HL-60 (cell line): ENCODE measurements at regions not wholly inside any gene's neighbourhood (a gene's known extent, or its start where the extent isn't known, plus 50 kb on each side); places are given as distances from the start of the nearest gene placed in this dataset.

ENCODE experiments used
- DNase-seq, 2 experiments: peaks; one replicate each; pipeline ENCODE4 v3.0.0-alpha.2; 2010 to 2020; ENCODE audit warnings: low read depth in 1 of 2, low spot score in 1 of 2
- H3K27ac ChIP-seq: fragments of 250-450 bp; sonication (Bioruptor Pico); replicated peaks from 2 replicates; pipeline ENCODE4 v1.5.1; 2020; ENCODE audit warnings: mild to moderate bottlenecking, moderate library complexity
- H3K27me3 ChIP-seq: fragments of 250-450 bp; sonication (Bioruptor Pico); 2 replicates; pipeline ENCODE4 v1.5.1; 2021; ENCODE audit warnings: mild to moderate bottlenecking, moderate library complexity; ENCODE audit not compliant: insufficient read depth, poor library complexity, severe bottlenecking
- H3K4me3 ChIP-seq: replicated peaks from 2 replicates; pipeline ENCODE4 v1.5.1; 2011; ENCODE audit warnings: mild to moderate bottlenecking, control low read depth, low read length; ENCODE audit not compliant: insufficient read depth
- GABPA ChIP-seq: IDR thresholded peaks from 2 replicates; pipeline ENCODE4 v1.6.1; 2012; ENCODE audit warnings: low read depth
- POLR2AphosphoS5 ChIP-seq: IDR thresholded peaks from 2 replicates; pipeline ENCODE4 v1.6.1; 2012; ENCODE audit warnings: low read depth
- SPI1 ChIP-seq: IDR thresholded peaks from 2 replicates; pipeline ENCODE4 v1.6.1; 2012; ENCODE audit warnings: low read depth, mild to moderate bottlenecking, borderline replicate concordance
- TF ChIP-seq, protein P1 (sequence below): IDR thresholded peaks from 2 replicates; pipeline ENCODE4 v1.6.1; 2012; ENCODE audit warnings: low read depth; ENCODE audit not compliant: insufficient replicate concordance
- TF ChIP-seq, protein P2 (sequence below): IDR thresholded peaks from one replicate; pipeline ENCODE4 v1.5.1; 2011; ENCODE audit warnings: low read length, control low read depth, inconsistent platforms; ENCODE audit not compliant: insufficient read depth

DNA sequence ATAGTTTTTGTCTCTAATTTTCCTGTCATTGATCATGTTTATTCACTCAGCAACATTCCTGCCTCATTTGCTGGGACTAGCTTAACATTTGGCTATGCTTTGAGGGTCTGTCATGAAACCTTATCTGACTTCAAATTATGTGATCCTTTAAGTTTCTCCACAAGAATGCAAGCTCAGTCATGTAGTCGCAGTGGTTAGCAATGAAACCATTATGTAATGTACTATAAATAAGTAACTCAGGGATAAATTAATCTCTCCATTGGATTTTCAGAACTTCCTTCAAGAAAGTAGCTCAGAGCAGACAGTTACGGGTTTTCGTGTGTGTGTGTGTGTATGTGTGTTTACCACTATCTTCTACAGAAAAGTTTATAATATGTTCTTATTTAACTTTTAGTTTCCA lies 993.6 kb downstream of the ADGRL3 start:
- Histone ChIP-seq H3K27ac (no peak overlapping the region), H3K27me3 (no peaks in the 10 kb centered on the region), H3K4me3 (no peak overlapping the region)
- DNase-seq, result no peak
- TF ChIP-seq, protein P1, sequence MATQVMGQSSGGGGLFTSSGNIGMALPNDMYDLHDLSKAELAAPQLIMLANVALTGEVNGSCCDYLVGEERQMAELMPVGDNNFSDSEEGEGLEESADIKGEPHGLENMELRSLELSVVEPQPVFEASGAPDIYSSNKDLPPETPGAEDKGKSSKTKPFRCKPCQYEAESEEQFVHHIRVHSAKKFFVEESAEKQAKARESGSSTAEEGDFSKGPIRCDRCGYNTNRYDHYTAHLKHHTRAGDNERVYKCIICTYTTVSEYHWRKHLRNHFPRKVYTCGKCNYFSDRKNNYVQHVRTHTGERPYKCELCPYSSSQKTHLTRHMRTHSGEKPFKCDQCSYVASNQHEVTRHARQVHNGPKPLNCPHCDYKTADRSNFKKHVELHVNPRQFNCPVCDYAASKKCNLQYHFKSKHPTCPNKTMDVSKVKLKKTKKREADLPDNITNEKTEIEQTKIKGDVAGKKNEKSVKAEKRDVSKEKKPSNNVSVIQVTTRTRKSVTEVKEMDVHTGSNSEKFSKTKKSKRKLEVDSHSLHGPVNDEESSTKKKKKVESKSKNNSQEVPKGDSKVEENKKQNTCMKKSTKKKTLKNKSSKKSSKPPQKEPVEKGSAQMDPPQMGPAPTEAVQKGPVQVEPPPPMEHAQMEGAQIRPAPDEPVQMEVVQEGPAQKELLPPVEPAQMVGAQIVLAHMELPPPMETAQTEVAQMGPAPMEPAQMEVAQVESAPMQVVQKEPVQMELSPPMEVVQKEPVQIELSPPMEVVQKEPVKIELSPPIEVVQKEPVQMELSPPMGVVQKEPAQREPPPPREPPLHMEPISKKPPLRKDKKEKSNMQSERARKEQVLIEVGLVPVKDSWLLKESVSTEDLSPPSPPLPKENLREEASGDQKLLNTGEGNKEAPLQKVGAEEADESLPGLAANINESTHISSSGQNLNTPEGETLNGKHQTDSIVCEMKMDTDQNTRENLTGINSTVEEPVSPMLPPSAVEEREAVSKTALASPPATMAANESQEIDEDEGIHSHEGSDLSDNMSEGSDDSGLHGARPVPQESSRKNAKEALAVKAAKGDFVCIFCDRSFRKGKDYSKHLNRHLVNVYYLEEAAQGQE, result no peak
- no peak for TF ChIP-seq SPI1
- TF ChIP-seq, protein P2, sequence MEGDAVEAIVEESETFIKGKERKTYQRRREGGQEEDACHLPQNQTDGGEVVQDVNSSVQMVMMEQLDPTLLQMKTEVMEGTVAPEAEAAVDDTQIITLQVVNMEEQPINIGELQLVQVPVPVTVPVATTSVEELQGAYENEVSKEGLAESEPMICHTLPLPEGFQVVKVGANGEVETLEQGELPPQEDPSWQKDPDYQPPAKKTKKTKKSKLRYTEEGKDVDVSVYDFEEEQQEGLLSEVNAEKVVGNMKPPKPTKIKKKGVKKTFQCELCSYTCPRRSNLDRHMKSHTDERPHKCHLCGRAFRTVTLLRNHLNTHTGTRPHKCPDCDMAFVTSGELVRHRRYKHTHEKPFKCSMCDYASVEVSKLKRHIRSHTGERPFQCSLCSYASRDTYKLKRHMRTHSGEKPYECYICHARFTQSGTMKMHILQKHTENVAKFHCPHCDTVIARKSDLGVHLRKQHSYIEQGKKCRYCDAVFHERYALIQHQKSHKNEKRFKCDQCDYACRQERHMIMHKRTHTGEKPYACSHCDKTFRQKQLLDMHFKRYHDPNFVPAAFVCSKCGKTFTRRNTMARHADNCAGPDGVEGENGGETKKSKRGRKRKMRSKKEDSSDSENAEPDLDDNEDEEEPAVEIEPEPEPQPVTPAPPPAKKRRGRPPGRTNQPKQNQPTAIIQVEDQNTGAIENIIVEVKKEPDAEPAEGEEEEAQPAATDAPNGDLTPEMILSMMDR, result no peak
- TF ChIP-seq POLR2AphosphoS5, result no peak
- TF ChIP-seq GABPA, result no peak

DNA sequence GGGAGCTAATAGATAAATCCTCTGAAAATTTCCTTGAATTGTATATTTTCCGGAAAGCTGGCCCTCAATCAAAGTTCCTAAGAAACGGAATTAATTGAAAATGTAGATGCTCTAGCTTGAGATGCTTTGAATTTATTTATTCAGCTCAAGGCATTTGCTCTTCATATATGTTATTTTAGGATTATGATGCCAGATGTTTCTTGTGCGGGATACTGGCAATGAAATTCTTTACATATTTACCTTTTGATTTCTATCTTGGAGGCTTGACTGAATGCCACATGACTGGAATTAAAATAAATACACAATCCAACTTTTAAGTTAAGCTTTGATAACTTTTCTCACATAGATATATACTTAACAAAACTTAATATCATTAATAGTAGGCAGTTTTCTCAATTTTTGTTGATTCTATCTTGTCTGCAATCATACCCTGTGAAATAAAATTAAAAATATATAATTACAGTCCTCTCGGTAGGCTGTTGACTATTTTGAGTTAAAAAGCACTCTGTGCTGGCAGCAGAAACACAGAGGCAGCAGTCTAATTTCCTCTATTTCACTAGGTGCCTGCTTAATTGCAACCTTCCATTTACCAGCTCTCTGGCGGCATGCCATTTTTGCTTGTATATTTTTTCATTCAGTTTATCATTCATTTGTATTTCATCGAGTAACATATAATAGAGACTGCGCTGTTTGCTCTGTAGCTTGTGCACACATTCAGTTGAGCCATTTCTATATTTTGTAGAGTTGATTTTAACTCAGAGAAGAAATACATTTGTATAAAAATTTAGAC lies 991.5 kb downstream of the ADGRL3 start:
- no peak for TF ChIP-seq POLR2AphosphoS5
- no peak for TF ChIP-seq GABPA
- TF ChIP-seq SPI1, result no peak
- TF ChIP-seq, protein P2, result no peak
- TF ChIP-seq, protein P1, result no peak
- Histone ChIP-seq H3K27ac (no peak overlapping the region), H3K27me3 (no peaks in the 10 kb centered on the region), H3K4me3 (no peak overlapping the region)
- DNase-seq, result no peak

DNA sequence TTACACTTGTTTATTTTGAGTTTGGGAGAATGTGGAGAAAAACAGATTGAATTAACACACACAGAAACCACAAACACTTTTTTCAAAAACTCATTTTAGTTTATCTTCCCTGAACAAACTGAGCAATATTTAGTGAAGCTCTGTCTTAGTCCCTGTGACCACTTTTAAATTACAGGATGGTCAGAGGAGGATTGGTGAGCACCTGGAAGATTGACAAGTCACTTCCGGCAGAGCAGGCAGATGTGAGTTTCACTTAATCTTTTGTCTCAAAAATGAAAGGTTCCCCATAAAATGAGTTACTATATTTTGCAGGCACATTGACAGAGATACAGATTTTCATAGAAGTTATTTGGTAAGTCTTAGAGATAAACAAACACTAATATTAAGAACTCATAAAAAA lies 970.1 kb downstream of the ADGRL3 start:
- TF ChIP-seq POLR2AphosphoS5, result no peak
- TF ChIP-seq, protein P2, result no peak
- TF ChIP-seq SPI1, result no peak
- TF ChIP-seq GABPA, result no peak
- TF ChIP-seq, protein P1, result no peak
- no peak overlapping the region for H3K27ac ChIP-seq
- no peak overlapping the region for H3K4me3 ChIP-seq
- no peaks in the 10 kb centered on the region for H3K27me3 ChIP-seq
- DNase-seq, result no peak
